ENCODE measurements at regions not wholly inside any gene's neighbourhood (a gene's known extent, or its start where the extent isn't known, plus 50 kb on each side); places are given as distances from the start of the nearest gene placed in this dataset.

DNA sequence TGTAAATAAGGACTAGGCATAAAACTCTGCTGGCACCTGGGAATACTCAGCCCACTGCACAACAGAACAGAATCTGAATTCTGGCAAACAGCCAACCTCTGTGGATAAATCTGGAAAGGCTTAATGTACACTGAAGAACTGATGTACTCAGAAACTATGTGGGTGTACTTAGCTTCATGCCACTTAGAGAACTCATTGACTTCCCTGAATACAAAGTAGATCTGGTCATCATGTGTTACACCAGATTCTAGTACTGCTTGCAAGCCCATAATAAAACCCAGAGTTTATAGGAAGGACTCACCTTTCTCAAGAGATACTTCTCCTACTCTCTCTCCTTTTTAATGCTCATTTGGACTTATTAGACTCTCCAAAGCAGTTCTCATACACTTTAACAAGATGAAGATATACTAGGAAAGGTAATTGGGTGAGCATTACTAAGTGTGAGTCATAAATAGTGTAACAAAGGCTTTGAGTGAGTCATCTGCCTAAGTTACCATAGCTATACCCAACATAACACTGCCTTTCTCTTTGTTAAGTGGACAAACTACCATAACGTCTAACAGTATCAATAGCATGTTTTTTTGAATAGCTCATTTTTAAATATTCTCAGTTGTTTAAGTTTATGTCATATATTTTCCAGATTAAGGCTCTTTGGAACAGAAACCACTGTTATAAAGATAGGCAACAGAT is 309.1 kb downstream of the MDFIC start:
- H3K4me2 ChIP-seq (ENCODE audit: low read length): no peak overlapping the region
- intact Hi-C loops (cut with micrococcal nuclease; ENCODE audit: unreplicated experiment): no loop called here
- H3K36me3 ChIP-seq (ENCODE audit: insufficient read depth, low read length): no peaks in the 10 kb centered on the region
- no peaks in the 10 kb centered on the region for H3K79me2 ChIP-seq (ENCODE audit: insufficient read depth, low read depth, low read length)
- DNase-seq (ENCODE audit: low spot score): no peak
- H3K4me1 ChIP-seq (ENCODE audit: insufficient read depth, low read length, poor library complexity, severe bottlenecking): no peaks in the 10 kb centered on the region
- ChIA-PET CTCF (ENCODE audit: unreplicated experiment) (no interaction called here), POLR2A (interaction anchor here (0.5 kb wide), 1 partner anchor 815 kb away, joined by 3 read pairs; no protein-coding TSS in a partner anchor)
- no peak overlapping the region for H3K27ac ChIP-seq (ENCODE audit: low read depth, low read length, poor library complexity, severe bottlenecking)
- no peaks in the 10 kb centered on the region for H3K9me3 ChIP-seq (ENCODE audit: low read length)
- BruUV-seq (replicated peaks): no TSS peak
- H3K4me3 ChIP-seq (ENCODE audit: low read depth, low read length, poor library complexity, severe bottlenecking): no peak overlapping the region
- H4K20me1 ChIP-seq (ENCODE audit: insufficient read depth, low read length): no peaks in the 10 kb centered on the region
- H3K9me2 ChIP-seq (ENCODE audit: insufficient read depth, low read length): no peaks in the 10 kb centered on the region
- TF ChIP-seq, protein P1, sequence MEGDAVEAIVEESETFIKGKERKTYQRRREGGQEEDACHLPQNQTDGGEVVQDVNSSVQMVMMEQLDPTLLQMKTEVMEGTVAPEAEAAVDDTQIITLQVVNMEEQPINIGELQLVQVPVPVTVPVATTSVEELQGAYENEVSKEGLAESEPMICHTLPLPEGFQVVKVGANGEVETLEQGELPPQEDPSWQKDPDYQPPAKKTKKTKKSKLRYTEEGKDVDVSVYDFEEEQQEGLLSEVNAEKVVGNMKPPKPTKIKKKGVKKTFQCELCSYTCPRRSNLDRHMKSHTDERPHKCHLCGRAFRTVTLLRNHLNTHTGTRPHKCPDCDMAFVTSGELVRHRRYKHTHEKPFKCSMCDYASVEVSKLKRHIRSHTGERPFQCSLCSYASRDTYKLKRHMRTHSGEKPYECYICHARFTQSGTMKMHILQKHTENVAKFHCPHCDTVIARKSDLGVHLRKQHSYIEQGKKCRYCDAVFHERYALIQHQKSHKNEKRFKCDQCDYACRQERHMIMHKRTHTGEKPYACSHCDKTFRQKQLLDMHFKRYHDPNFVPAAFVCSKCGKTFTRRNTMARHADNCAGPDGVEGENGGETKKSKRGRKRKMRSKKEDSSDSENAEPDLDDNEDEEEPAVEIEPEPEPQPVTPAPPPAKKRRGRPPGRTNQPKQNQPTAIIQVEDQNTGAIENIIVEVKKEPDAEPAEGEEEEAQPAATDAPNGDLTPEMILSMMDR (conservative IDR thresholded peaks at IDR 0.05; ENCODE audit: low read length): no peak
- TF ChIP-seq EZH2phosphoT487 (IDR thresholded peaks at IDR 0.05; ENCODE audit: borderline replicate concordance, low read depth, low read length): no peak
- no peak overlapping the region for H2AFZ ChIP-seq (ENCODE audit: low read length)

DNA sequence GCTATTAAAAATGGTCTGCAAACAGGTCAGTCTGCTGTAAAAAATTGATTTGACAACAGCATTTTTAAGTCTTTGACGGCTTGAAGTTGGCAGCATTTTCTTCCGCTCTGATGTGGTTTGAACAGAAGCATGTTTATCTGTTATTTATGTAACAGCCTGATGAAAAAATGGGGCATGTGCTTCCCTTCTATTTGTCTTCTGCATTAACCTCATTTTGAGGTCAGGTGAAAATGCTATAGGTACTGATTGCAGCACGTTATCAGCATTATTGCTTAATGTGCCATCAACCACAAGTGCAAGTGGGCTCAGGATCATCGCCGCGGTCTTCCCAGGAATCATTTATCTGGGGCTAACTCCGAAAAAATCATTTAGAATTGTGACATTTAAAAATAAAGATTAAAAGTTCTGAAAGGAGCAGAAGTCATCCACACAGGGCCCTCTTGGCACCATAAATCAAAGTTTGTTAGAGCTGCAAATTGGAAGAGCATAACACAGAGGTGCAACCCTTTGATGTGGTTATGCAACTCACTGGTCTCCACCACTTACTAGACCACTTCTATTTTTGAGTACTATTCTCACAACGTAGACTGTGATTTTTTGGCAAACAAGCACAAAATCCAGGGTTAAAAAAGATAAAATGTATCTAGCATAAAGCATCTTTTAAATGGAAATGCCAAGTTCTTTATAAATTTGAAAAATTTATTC is 307.7 kb downstream of the MDFIC start:
- CTCF ChIA-PET (ENCODE audit: unreplicated experiment): no interaction called here
- POLR2A ChIA-PET: interaction anchor here (0.6 kb wide), 1 partner anchor 122 kb away, joined by 4 read pairs; no protein-coding TSS in a partner anchor
- TF ChIP-seq, protein P1 (conservative IDR thresholded peaks at IDR 0.05; ENCODE audit: low read length): no peak
- no peak for TF ChIP-seq EZH2phosphoT487 (IDR thresholded peaks at IDR 0.05; ENCODE audit: borderline replicate concordance, low read depth, low read length)
- Histone ChIP-seq H2AFZ (ENCODE audit: low read length) (no peak overlapping the region), H3K36me3 (ENCODE audit: insufficient read depth, low read length) (no peaks in the 10 kb centered on the region), H4K20me1 (ENCODE audit: insufficient read depth, low read length) (no peaks in the 10 kb centered on the region), H3K4me3 (ENCODE audit: low read depth, low read length, poor library complexity, severe bottlenecking) (no peak overlapping the region), H3K9me3 (ENCODE audit: low read length) (no peaks in the 10 kb centered on the region), H3K27ac (ENCODE audit: low read depth, low read length, poor library complexity, severe bottlenecking) (no peak overlapping the region), H3K4me2 (ENCODE audit: low read length) (no peak overlapping the region), H3K79me2 (ENCODE audit: insufficient read depth, low read depth, low read length) (no peaks in the 10 kb centered on the region), H3K4me1 (ENCODE audit: insufficient read depth, low read length, poor library complexity, severe bottlenecking) (no peaks in the 10 kb centered on the region), H3K9me2 (ENCODE audit: insufficient read depth, low read length) (no peaks in the 10 kb centered on the region)
- no peak for DNase-seq (ENCODE audit: low spot score)
- intact Hi-C loops (cut with micrococcal nuclease; ENCODE audit: unreplicated experiment): no loop called here
- no TSS peak for BruUV-seq (replicated peaks)
